GM12874 (cell line): ENCODE measurements at regions not wholly inside any gene's neighbourhood (a gene's known extent, or its start where the extent isn't known, plus 50 kb on each side); places are given as distances from the start of the nearest gene placed in this dataset.

Source experiments
- CTCF ChIP-seq: IDR thresholded peaks from 2 replicates; pipeline ENCODE4 v1.5.1; 2011; ENCODE audit warnings: low read depth, mild to moderate bottlenecking, control low read depth, low read length, moderate library complexity; ENCODE audit not compliant: insufficient read depth

DNA sequence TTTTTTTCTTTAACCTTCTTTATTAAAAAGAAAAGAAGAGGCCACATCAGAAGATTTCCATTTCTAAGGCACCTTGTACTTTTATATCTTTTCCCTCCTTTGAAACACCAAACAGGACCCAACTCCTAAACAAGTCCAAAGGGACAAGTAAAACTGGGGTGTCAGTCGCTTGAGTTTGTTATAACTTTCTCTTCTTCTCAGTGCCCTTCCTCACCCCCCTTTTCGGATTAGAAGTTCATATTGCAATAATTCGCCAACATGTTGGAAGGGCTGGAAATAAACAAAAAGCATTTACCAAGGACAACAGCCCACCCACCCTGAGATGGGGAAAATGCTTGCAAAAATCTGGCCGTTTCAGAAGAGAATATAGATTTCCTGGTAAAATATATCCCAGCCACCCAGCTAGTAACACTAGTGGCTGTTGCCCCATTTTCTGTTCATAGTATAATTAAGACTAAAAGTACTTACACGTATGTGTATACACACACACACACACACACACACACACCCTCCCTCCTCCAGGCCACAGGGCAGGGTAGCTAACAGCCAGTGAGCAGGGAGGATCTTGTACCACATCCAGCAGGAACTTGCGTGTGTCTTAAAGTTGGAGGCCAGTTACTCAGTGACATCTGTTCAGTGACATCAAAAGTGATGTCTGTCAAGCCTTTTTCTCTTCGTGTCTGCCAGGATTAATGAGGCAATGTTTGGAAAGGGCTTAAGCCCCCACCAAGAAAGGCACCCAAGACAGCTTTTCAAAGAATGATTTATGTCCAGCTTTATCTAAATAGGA, 149.1 kb upstream of the KLF4 start:
- TF ChIP-seq CTCF, result no peak

DNA sequence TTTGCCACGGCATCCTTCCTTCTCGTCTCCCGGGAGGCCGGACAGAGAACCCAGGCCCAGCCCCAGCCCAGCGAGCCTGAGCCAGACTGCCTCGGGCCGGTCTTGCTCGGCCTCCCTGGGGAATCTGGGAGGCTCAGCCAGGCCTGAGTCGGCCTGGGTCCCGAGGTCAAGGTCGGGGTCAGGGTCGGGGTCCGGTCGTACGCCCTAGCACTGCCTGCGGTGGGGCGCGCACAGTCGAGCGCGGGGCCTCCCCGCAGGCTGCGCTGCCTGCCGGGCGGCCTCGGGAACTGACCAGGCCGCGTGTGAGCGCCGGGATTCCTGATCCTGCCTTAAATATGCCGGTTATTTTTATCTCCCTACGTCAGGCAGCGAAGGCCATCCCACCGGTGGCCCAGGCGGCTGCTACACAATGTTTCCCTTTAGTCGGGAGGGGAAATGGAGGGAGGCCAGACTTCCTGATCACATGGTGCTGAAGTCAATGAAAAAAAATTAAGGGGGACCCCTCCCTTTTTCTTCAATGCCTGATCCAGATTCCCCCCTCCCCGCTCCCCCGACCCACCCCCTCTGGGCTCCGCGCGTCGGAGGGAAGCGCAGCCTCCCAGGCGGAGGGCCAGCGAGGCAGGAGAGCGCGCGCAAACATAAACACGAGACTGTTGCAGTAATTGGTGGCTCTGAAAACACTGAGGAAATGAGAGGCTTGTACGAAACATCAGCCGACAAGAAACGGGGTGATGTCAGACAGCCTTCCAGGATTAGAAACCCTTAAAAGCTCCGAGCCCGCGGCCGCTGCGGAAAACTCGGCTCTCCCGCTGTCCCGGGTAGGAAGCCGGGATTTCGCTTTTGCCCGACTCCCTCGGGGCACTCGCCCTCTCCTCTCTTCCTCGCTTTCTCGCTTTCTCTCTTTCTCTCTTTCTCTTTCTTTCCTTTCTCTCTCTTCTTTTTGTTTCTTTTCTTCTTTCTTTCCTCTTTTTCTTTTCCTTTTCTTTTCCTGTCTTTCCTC, 148.2 kb upstream of the KLF4 start:
- TF ChIP-seq CTCF, result no peak

- no peak for TF ChIP-seq CTCF
These were observed 147.2 kb upstream of the KLF4 start for GRCh38 chr9:107636571-107637381.

GRCh38 chr9:107635803-107636174, 146.2 kb upstream of the KLF4 start:
- no peak for TF ChIP-seq CTCF

DNA sequence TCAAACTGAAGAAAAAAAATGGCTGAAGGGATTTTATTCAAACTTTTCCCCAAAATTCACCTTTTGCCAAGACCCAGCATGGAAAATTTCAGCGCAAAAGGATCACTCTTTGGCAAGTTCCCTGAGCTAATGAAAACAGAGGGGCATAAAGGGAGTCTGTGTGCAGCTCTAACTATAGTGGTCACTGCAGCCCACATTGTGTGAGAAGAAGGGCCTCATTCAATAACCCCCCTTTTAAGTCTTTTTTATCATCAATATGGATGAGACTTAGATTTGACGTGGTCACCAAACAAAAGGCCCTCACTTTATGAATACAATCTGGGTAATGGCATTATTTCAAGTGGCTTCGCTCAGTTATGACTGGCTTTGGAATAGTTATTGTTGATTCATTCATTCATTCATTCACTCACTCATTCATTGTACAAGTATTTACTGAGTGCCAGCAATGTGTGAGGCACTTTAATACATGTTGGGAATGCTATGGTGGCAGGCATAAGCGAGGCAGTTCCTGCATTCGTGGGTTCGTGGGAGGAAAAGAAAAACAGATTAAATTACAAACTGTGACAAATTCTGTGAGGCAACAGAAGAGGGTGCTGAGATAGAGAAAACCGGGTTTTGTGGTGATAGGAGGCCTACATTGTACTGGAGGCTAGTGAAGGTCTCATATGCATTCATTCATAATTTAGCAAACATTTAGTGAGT, 145.7 kb upstream of the KLF4 start:
- no peak for TF ChIP-seq CTCF

GRCh38 chr9:107633406-107633805, 143.8 kb upstream of the KLF4 start:
- no peak for TF ChIP-seq CTCF

- TF ChIP-seq CTCF, result no peak
These were observed 143.1 kb upstream of the KLF4 start for GRCh38 chr9:107632661-107633060.
